ENCODE measurements at regions not wholly inside any gene's neighbourhood (a gene's known extent, or its start where the extent isn't known, plus 50 kb on each side); places are given as distances from the start of the nearest gene placed in this dataset.

DNA sequence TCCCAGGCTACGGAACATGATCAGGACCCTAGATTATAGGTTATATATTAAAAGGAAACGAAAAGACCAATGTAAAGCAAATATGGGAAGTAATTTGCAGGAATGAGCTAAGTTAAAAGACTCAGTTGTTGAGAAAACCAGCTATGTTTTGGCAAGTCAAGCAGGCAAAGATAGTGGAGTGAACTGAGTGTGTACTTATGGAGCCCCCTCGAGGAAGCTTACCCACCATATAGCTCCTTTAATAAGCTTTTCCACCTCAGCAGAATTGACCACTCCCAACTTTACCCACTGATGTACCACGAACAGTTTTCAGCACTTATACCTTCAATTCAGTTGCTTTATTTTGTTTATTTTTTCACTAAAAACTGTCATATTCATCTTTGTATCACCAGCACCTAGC lies 57.3 kb upstream of the PJA2 start:
- no peak overlapping the region for H3K4me3 ChIP-seq
- in situ Hi-C loops (cut with MboI; ENCODE audit: low pct_ligation_motif_present in 1 of 4, low pct_unique_long_range_greater_than_20kb in 1 of 4, low sequenced_read_pairs in 3 of 4) (loop anchor here in 2 of 4 donors (25.0 kb wide), 2 partner anchors 555 to 780 kb away; no protein-coding TSS in a partner anchor), intact Hi-C loops (cut with DNase I; ENCODE audit: low total_unique reads) (no loop called here)
- TF ChIP-seq EP300 (IDR thresholded peaks at IDR 0.05; ENCODE audit: low read depth) = no peak
- TF ChIP-seq POLR2A (IDR thresholded peaks at IDR 0.05) = no peak
- TF ChIP-seq, protein P1, sequence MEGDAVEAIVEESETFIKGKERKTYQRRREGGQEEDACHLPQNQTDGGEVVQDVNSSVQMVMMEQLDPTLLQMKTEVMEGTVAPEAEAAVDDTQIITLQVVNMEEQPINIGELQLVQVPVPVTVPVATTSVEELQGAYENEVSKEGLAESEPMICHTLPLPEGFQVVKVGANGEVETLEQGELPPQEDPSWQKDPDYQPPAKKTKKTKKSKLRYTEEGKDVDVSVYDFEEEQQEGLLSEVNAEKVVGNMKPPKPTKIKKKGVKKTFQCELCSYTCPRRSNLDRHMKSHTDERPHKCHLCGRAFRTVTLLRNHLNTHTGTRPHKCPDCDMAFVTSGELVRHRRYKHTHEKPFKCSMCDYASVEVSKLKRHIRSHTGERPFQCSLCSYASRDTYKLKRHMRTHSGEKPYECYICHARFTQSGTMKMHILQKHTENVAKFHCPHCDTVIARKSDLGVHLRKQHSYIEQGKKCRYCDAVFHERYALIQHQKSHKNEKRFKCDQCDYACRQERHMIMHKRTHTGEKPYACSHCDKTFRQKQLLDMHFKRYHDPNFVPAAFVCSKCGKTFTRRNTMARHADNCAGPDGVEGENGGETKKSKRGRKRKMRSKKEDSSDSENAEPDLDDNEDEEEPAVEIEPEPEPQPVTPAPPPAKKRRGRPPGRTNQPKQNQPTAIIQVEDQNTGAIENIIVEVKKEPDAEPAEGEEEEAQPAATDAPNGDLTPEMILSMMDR (IDR thresholded peaks at IDR 0.05) = no peak
- no peak for TF ChIP-seq POLR2AphosphoS5 (IDR thresholded peaks at IDR 0.05)
- no peak overlapping the region for H3K27ac ChIP-seq
- no peak for DNase-seq
- no peaks in the 10 kb centered on the region for H3K36me3 ChIP-seq
- peaks cover 0 to 10% (median 5%) of the 10 kb centered on the region in 4 donors for H3K4me1 ChIP-seq
- no peaks in the 10 kb centered on the region for H3K9me3 ChIP-seq
- no peaks in the 10 kb centered on the region for H3K27me3 ChIP-seq
- 47 to 60% methylated on average over 4 of the region's 4 CpGs for WGBS, 2 donors (ENCODE audit: low coverage in 1 of 2)
